GM21360 (cell line): ENCODE measurements at regions not wholly inside any gene's neighbourhood (a gene's known extent, or its start where the extent isn't known, plus 50 kb on each side); places are given as distances from the start of the nearest gene placed in this dataset.
"Not testable (repeated sequence)": the region's sequence is repeated elsewhere in the genome, so short reads cannot be mapped to it uniquely, and the experiment has no call there.

Experiments
- ATAC-seq: cut with Tn5 transposase; IDR thresholded peaks from one replicate; pipeline ENCODE4 v1.9.1; 2021; ENCODE audit warnings: mild to moderate bottlenecking, moderate library complexity; ENCODE audit not compliant: unreplicated experiment

GRCh38 chr4:127448986-127449385, 183.8 kb upstream of the INTU start:
- no peak for ATAC-seq

- no peak for ATAC-seq
Measured at GRCh38 chr4:127449449-127449848, 183.3 kb upstream of the INTU start.

DNA sequence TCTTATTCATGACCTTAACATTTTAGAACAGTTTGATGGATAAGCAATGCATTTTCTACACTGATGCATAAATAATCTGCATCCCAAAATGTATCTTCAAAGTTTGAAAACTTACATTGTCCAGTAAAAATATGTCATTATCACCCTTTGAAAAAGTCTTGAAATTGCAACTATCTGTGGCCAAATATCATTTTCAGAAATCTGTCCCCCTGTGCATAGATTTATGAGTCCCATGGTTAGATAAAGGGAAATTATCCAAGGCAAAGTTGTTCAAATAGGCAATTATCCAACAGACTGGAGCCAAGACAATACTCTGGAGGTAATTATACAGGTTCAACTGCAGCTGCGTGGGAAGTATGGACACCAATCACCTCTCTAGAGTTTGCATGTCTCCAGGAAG, 182.5 kb upstream of the INTU start:
- ATAC-seq = no peak

DNA sequence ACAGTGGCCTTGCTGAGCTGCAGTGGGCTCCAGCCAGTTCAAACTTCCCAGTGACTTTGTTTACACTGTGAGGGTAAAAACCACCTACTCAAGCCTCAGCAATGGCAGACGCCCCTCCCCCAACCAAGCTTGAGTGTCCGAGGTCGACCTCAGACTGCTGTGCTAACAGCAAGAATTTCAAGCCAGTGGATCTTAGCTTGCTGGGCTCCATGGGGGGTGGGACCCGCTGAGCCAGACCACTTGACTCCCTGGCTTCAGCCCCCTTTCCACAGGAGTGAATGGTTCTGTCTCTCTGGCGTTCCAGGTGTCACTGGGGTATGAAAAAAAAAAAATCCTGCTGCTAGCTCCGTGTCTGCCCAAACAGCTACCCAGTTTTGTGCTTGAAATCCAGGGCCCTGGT, 168.9 kb upstream of the INTU start:
- ATAC-seq = no peak

DNA sequence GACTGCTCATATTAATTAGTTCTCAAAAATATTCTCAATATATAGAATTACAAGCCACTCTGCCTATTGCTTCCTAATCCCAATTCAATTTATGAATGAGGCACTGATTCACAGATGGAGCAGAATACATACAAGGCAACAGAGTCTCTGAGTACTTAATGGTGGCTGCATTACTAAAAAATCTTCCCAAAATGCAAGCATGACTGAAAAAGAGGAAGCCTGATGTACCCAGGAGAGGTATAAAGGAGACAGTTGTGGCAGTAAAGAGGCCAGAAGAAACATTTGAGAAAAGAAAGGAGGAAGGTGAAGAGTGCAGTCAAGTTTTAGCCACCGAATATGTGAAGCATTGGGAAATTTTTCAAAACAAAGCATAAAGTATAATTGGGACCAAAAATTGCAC, 163.2 kb upstream of the INTU start:
- no peak for ATAC-seq

DNA sequence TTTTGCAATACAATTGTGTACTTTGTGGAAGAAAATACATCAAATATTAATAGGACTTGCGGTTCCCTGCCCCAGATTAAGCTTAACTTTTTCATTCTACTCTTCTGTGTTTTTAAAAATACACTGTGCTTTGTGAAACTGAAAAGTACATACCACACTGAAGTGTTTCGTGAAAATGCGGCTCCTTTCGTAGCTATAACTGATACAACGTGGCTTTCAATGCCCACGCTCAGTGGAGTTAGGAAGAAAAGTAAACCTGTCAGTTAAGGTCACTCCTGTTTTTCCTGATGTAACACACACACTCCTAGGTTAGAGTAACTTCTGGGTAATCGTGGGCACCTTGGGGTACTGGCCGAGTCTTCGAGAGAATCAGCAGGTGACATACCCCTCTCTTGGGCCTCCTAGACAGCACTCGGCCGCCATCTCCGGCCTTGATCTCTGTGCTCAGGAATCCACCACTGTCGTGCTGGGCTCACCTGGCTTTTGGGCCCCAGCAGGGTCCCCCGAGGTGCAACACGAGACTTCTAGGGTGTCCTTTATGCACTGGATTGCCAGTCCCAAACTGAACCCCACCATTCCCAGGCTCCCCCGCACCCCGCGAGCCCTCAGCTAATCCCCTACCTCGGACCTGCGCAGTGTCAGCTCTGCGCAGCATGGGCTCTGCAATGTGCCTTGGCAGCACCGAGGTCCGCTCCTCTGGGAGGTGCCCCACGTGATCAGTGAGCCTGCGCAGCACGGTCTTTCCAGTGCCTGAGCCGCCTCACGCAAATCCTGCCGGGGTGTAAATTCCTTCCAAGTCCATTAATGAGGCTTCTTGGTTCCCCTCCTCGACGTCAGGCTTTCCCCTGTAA, 162.6 kb upstream of the INTU start:
- ATAC-seq = no peak

DNA sequence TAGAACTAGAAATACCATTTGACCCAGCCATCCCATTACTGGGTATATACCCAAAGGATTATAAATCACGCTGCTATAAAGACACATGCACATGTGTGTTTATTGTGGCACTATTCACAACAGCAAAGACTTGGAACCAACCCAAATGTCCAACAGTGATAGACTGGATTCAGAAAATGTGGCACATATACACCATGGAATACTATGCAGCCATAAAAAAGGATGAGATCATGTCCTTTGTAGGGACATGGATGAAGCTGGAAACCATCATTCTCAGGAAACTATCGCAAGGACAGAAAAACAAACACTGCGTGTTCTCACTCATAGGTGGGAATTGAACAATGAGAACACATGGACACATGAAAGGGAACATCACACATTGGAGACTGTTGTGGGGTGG, 154.5 kb upstream of the INTU start:
- ATAC-seq = not testable (repeated sequence)

GRCh38 chr4:127479031-127479622, 153.6 kb upstream of the INTU start:
- ATAC-seq = no peak

- ATAC-seq = no peak
Measured at GRCh38 chr4:127482049-127482448, 150.7 kb upstream of the INTU start.

- no peak for ATAC-seq
Measured at GRCh38 chr4:127484117-127484516, 148.6 kb upstream of the INTU start.

- no peak for ATAC-seq
Measured at GRCh38 chr4:127486248-127486647, 146.5 kb upstream of the INTU start.

DNA sequence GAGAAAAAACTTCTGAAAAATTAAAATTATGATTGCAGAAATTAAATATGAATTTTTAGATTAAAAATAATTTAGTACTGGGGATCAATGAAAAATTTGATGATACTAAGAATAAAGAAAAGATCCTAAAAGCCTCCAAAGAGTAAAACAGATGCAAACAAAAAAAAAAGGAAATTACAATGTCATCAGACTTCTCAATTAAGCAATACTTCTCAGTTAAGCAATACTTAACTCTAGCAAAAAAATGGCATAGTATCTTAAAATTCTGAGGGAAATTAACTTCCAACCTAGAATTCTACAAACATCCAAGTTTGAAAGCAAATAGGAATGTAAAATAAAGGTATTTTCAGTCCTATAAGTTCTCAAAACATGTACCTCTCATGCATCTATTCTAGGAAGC, 141.2 kb upstream of the INTU start:
- no peak for ATAC-seq

DNA sequence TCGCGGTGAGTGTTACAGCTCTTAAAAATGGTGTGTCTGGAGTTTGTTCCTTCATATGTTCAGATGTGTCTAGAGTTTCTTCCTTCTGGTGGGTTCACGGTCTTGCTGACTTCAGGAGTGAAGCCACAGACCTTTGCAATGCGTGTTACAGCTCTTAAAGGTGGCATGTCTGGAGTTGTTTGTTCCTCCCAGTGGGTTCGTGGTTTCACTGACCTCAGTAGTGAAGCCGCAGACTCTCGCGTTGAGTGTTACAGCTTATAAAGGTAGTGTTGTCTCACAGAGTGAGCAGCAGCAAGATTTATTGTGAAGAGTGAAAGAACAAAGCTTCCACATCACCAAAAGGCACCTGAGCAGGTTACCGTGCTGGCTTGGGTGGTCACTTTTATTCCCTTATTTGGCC, 135.9 kb upstream of the INTU start:
- ATAC-seq = not testable (repeated sequence)

GRCh38 chr4:127498366-127498765, 134.4 kb upstream of the INTU start:
- no peak for ATAC-seq

DNA sequence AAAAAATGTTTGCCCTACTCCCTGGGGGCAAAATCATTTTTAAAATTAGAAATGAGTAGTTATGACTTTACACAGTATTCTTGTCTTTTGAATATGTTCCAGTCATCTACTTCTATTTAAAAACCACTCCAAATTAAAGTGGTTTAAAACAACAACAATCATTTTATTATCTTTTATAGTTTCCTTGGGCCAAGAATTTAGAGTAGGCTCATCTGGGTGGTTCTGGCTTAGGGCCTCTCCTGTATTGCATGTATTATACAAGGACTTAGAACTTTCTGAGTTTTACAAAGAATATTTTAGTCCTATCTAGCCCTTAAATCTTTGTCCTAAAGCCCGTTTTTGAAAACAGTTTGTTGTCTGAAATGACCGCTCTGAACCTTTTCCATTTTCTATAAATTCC, 132.5 kb upstream of the INTU start:
- ATAC-seq = no peak

GRCh38 chr4:127501103-127501502, 131.7 kb upstream of the INTU start:
- no peak for ATAC-seq

- no peak for ATAC-seq
Measured at GRCh38 chr4:127503111-127503510, 129.6 kb upstream of the INTU start.

DNA sequence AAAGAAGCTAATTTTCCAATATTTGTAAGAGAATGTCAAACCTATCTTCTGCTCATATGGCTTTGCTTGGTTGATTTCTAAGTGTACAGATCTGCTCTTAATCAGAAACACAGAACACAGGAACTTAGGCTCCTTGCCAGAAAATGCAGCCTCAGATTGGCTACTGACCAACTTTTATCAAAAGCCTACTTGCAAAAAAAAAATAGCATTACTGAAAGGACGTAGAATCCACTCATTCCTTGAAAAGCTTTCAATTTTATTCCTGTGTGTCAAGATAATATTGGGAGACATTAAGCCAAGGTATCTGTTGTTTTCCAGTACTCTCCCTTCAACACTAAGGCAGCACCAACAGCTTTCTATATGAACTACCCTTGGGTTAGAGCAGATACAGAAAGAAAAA, 127.6 kb upstream of the INTU start:
- ATAC-seq = no peak

DNA sequence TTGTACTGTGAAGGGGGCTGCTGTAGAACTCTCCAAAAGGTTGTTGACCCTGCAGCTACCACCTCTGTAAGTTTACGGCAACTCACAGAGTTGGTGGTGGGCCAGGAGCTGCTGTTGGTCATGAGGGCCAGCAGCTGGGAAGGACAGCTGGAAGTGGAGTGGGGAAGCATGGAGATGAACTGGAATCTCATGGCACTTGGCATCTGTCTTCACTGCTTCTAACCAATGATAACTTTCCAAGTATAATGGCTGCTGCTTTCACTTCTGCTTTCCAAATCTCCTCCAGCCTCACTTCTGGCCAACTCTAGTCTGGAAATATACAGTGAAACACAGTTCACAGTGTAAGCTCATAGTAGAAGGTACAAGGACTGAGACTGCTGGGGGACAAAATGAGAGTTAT, 126.5 kb upstream of the INTU start:
- peak; percentile 51 for ATAC-seq

- no peak for ATAC-seq
Measured at GRCh38 chr4:127509155-127509554, 123.6 kb upstream of the INTU start.

GRCh38 chr4:127512672-127513071, 120.1 kb upstream of the INTU start:
- ATAC-seq = not testable (repeated sequence)

GRCh38 chr4:127515259-127515658, 117.5 kb upstream of the INTU start:
- ATAC-seq = not testable (repeated sequence)

DNA sequence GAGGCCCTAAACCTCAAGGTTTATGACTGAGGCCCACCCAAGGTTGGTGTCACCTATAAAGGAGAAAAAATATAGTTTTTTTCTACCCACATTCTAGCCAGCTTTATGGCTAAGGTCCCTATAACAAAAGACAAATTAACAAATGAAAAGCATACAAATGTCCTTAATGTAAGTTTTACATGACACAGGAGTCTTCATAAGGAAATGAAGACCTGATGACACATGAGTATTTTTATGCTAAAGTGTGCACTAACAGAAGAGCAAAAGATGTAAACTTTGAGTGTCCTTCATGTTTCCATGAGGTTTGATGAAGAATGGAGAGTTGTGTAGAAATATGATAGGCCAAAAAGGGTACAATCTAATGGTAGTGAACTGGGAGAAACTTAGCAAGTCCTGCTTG, 114.7 kb upstream of the INTU start:
- ATAC-seq = no peak
